ENCODE measurements at regions not wholly inside any gene's neighbourhood (a gene's known extent, or its start where the extent isn't known, plus 50 kb on each side); places are given as distances from the start of the nearest gene placed in this dataset.

GRCh38 chr3:26472345-26472744, 150.2 kb upstream of the LRRC3B start:
- dilution Hi-C loops (cut with MboI; ENCODE audit: extremely low pct_ligation_motif_present, low sequenced_read_pairs) = no loop called here
- TF ChIP-seq EZH2 (IDR thresholded peaks at IDR 0.05; ENCODE audit: low read length) = no peak
- TF ChIP-seq CTCF (optimal IDR thresholded peaks at IDR 0.05 in 1 of 3, IDR thresholded peaks at IDR 0.05 in 1 of 3, conservative IDR thresholded peaks at IDR 0.05 in 1 of 3; ENCODE audit: extremely low read depth in 1 of 3, insufficient read depth in 2 of 3, low read length in 3 of 3) = no peak
- FAIRE-seq = no peak

GRCh38 chr3:26474706-26475105, 147.9 kb upstream of the LRRC3B start:
- no peaks in the 10 kb centered on the region for H3K4me1 ChIP-seq (ENCODE audit: control insufficient read depth, extremely low read depth, insufficient read depth, low read length)
- H3K4me3 ChIP-seq (ENCODE audit: control insufficient read depth in 2 of 3, extremely low read depth in 1 of 3, insufficient read depth in 2 of 3, low read depth in 1 of 3, low read length in 3 of 3) = no peak overlapping the region
- no peaks in the 10 kb centered on the region for H3K9me1 ChIP-seq (ENCODE audit: control insufficient read depth, extremely low read depth, insufficient read depth, low read length)
- H4K20me1 ChIP-seq (ENCODE audit: control insufficient read depth, extremely low read depth, insufficient read depth, low read length) = no peaks in the 10 kb centered on the region
- dilution Hi-C loops (cut with MboI; ENCODE audit: extremely low pct_ligation_motif_present, low sequenced_read_pairs) = no loop called here
- no peak overlapping the region for H2AFZ ChIP-seq (ENCODE audit: control insufficient read depth, low read length)
- no peak overlapping the region for H3K9ac ChIP-seq (ENCODE audit: control insufficient read depth, extremely low read depth, insufficient read depth, low read length)
- H3K79me2 ChIP-seq (ENCODE audit: control insufficient read depth, insufficient read depth, low read length) = no peaks in the 10 kb centered on the region
- DNase-seq (ENCODE audit: low read depth, low spot score) (no peak), FAIRE-seq (no peak)
- H3K9me3 ChIP-seq (ENCODE audit: control insufficient read depth, low read depth, low read length) = no peaks in the 10 kb centered on the region
- H3K4me2 ChIP-seq (ENCODE audit: control insufficient read depth, extremely low read depth, insufficient read depth, low read depth, low read length) = no peak overlapping the region
- no peaks in the 10 kb centered on the region for H3K36me3 ChIP-seq (ENCODE audit: control insufficient read depth in 2 of 2, extremely low read depth in 1 of 2, insufficient read depth in 2 of 2, low read length in 2 of 2)
- H3K27ac ChIP-seq (ENCODE audit: control insufficient read depth, insufficient read depth, low read length) = no peak overlapping the region
- no peak for TF ChIP-seq EZH2 (IDR thresholded peaks at IDR 0.05; ENCODE audit: low read length)
- no peak for TF ChIP-seq CTCF (optimal IDR thresholded peaks at IDR 0.05 in 1 of 3, IDR thresholded peaks at IDR 0.05 in 1 of 3, conservative IDR thresholded peaks at IDR 0.05 in 1 of 3; ENCODE audit: extremely low read depth in 1 of 3, insufficient read depth in 2 of 3, low read length in 3 of 3)
- no peaks in the 10 kb centered on the region for H3K27me3 ChIP-seq (ENCODE audit: control insufficient read depth, extremely low read depth, insufficient read depth, low read length)

More at GRCh38 chr3:26472345-26472744, 150.2 kb upstream of the LRRC3B start:
- H2AFZ ChIP-seq (ENCODE audit: control insufficient read depth, low read length) = no peak overlapping the region
- H3K9me3 ChIP-seq (ENCODE audit: control insufficient read depth, low read depth, low read length) = no peaks in the 10 kb centered on the region
- no peak overlapping the region for H3K4me3 ChIP-seq (ENCODE audit: control insufficient read depth in 2 of 3, extremely low read depth in 1 of 3, insufficient read depth in 2 of 3, low read depth in 1 of 3, low read length in 3 of 3)
- DNase-seq (ENCODE audit: low read depth, low spot score) = no peak
- H4K20me1 ChIP-seq (ENCODE audit: control insufficient read depth, extremely low read depth, insufficient read depth, low read length) = no peaks in the 10 kb centered on the region
- H3K9me1 ChIP-seq (ENCODE audit: control insufficient read depth, extremely low read depth, insufficient read depth, low read length) = no peaks in the 10 kb centered on the region
- no peaks in the 10 kb centered on the region for H3K27me3 ChIP-seq (ENCODE audit: control insufficient read depth, extremely low read depth, insufficient read depth, low read length)
- no peaks in the 10 kb centered on the region for H3K79me2 ChIP-seq (ENCODE audit: control insufficient read depth, insufficient read depth, low read length)
- H3K4me2 ChIP-seq (ENCODE audit: control insufficient read depth, extremely low read depth, insufficient read depth, low read depth, low read length) = no peak overlapping the region
- H3K4me1 ChIP-seq (ENCODE audit: control insufficient read depth, extremely low read depth, insufficient read depth, low read length) = no peaks in the 10 kb centered on the region
- no peaks in the 10 kb centered on the region for H3K36me3 ChIP-seq (ENCODE audit: control insufficient read depth in 2 of 2, extremely low read depth in 1 of 2, insufficient read depth in 2 of 2, low read length in 2 of 2)
- no peak overlapping the region for H3K9ac ChIP-seq (ENCODE audit: control insufficient read depth, extremely low read depth, insufficient read depth, low read length)
- no peak overlapping the region for H3K27ac ChIP-seq (ENCODE audit: control insufficient read depth, insufficient read depth, low read length)

Measured in keratinocyte (primary cell).